Naive thymus-derived CD4-positive, alpha-beta T cell (primary cell): ENCODE measurements at regions not wholly inside any gene's neighbourhood (a gene's known extent, or its start where the extent isn't known, plus 50 kb on each side); places are given as distances from the start of the nearest gene placed in this dataset.

ENCODE experiments used
- ATAC-seq: fragments of 150-1000 bp; cut with Tn5 transposase; 2 replicates; pipeline ENCODE4 v1.10.0; 2021; ENCODE audit warnings: mild to moderate bottlenecking, moderate library complexity
- CTCF ChIA-PET: fragments of 350-600 bp; sonication (Branson Sonifier 250); formaldehyde crosslinking; loops from one replicate; lab custom pipeline; 2021; ENCODE audit warnings: antibody characterized with exemption; lab: Charles Lee
- POLR2A ChIA-PET: fragments of 350-600 bp; sonication (Branson Sonifier 250); formaldehyde crosslinking; loops from one replicate; lab custom pipeline; 2021; ENCODE audit warnings: antibody characterized with exemption, inconsistent platforms; lab: Charles Lee
- DNase-seq, 9 donors: peaks; one replicate each; pipeline versions ENCODE4 v3.0.0 to v3.0.0-alpha.2; 2020 to 2022; ENCODE audit warnings: mixed read lengths in 1 of 9
- H3K27ac ChIP-seq: one replicate; pipeline ENCODE4 v1.7.0; 2013; ENCODE audit warnings: mild to moderate bottlenecking, low read depth, low read length, moderate library complexity
- H3K27me3 ChIP-seq, 2 donors: one replicate each; pipeline ENCODE4 v1.7.0; 2013; ENCODE audit warnings: low read length in 2 of 2, mild to moderate bottlenecking in 2 of 2, moderate library complexity in 2 of 2; ENCODE audit not compliant: control insufficient read depth in 2 of 2, insufficient read depth in 2 of 2
- H3K36me3 ChIP-seq, 3 experiments: 1 replicate in 2 of 3; 2 replicates in 1 of 3; pipeline ENCODE4 v1.7.0; 2013; ENCODE audit warnings: low read length in 3 of 3, mild to moderate bottlenecking in 3 of 3, moderate library complexity in 1 of 3; ENCODE audit not compliant: insufficient read depth in 3 of 3, control insufficient read depth in 2 of 3
- H3K4me1 ChIP-seq, 2 donors: one replicate each; pipeline ENCODE4 v1.7.0; 2013; ENCODE audit warnings: low read length in 2 of 2, mild to moderate bottlenecking in 2 of 2, moderate library complexity in 1 of 2; ENCODE audit not compliant: control insufficient read depth in 2 of 2, insufficient read depth in 2 of 2
- H3K4me3 ChIP-seq: 2 replicates; pipeline ENCODE4 v1.7.0; 2013; ENCODE audit warnings: mild to moderate bottlenecking, low read length
- H3K9me3 ChIP-seq, 3 experiments: 1 replicate in 2 of 3; 2 replicates in 1 of 3; pipeline ENCODE4 v1.7.0; 2013; ENCODE audit warnings: low read length in 3 of 3; ENCODE audit not compliant: control insufficient read depth in 2 of 3
- H3K27ac Mint-ChIP-seq, 9 donors: one replicate each; pipeline ENCODE4 v1.8.0; 2020 to 2022; ENCODE audit warnings: mixed read lengths in 9 of 9, mild to moderate bottlenecking in 8 of 9, moderate library complexity in 5 of 9, inconsistent platforms in 2 of 9
- H3K27me3 Mint-ChIP-seq, 5 donors: one replicate each; pipeline ENCODE4 v1.8.0; 2021 to 2022; ENCODE audit warnings: mixed read lengths in 5 of 5, mild to moderate bottlenecking in 1 of 5
- H3K36me3 Mint-ChIP-seq, 5 donors: one replicate each; pipeline ENCODE4 v1.8.0; 2020 to 2022; ENCODE audit warnings: mixed read lengths in 5 of 5, mild to moderate bottlenecking in 3 of 5, inconsistent platforms in 1 of 5
- H3K4me1 Mint-ChIP-seq, 7 donors: one replicate each; pipeline ENCODE4 v1.8.0; 2020 to 2022; ENCODE audit warnings: mixed read lengths in 7 of 7, mild to moderate bottlenecking in 3 of 7, inconsistent platforms in 1 of 7
- H3K4me3 Mint-ChIP-seq, 10 donors: one replicate each; pipeline ENCODE4 v1.8.0; 2020 to 2022; ENCODE audit warnings: mild to moderate bottlenecking in 10 of 10, mixed read lengths in 10 of 10, moderate library complexity in 6 of 10, inconsistent platforms in 2 of 10
- H3K9me3 Mint-ChIP-seq, 11 donors: one replicate each; pipeline ENCODE4 v1.8.0; 2020 to 2022; ENCODE audit warnings: mixed read lengths in 11 of 11, mild to moderate bottlenecking in 4 of 11, inconsistent platforms in 1 of 11, moderate library complexity in 1 of 11
- intact Hi-C, 2 donors: fragments of 100-400 bp; cut with micrococcal nuclease; formaldehyde crosslinking; loops; one replicate each; pipeline ENCODE4 v1.15.1; 2023

GRCh38 chr13:84208246-84208910 is 326.1 kb upstream of the SLITRK1 start:
- intact Hi-C loops: no loop called here
- no peaks in the 10 kb centered on the region for H3K4me1 Mint-ChIP-seq

GRCh38 chr13:84207509-84207908 is 325.2 kb upstream of the SLITRK1 start:
- POLR2A ChIA-PET: no interaction called here
- H3K27me3 ChIP-seq: no peaks in the 10 kb centered on the region
- DNase-seq: no peak
- no peak for ATAC-seq
- Mint-ChIP-seq H3K4me1 (no peaks in the 10 kb centered on the region), H3K27me3 (no peaks in the 10 kb centered on the region), H3K27ac (no peak overlapping the region), H3K36me3 (no peaks in the 10 kb centered on the region), H3K9me3 (peaks cover 0 to 6% (median 0%) of the 10 kb centered on the region in 11 donors), H3K4me3 (no peak overlapping the region)
- CTCF ChIA-PET: no interaction called here
- H3K9me3 ChIP-seq: no peaks in the 10 kb centered on the region
- no peak overlapping the region for H3K27ac ChIP-seq
- H3K4me3 ChIP-seq: no peak overlapping the region
- intact Hi-C loops: no loop called here
- no peaks in the 10 kb centered on the region for H3K4me1 ChIP-seq
- no peaks in the 10 kb centered on the region for H3K36me3 ChIP-seq

More at GRCh38 chr13:84208246-84208910, 326.1 kb upstream of the SLITRK1 start:
- H3K9me3 Mint-ChIP-seq: peaks cover 0 to 6% (median 0%) of the 10 kb centered on the region in 11 donors
- no peaks in the 10 kb centered on the region for H3K36me3 Mint-ChIP-seq
- H3K4me3 ChIP-seq: no peak overlapping the region
- H3K4me3 Mint-ChIP-seq: no peak overlapping the region
- H3K36me3 ChIP-seq: no peaks in the 10 kb centered on the region
- H3K9me3 ChIP-seq: no peaks in the 10 kb centered on the region
- ChIA-PET POLR2A (no interaction called here), CTCF (no interaction called here)
- no peak for ATAC-seq
- no peak overlapping the region for H3K27ac Mint-ChIP-seq
- no peaks in the 10 kb centered on the region for H3K27me3 ChIP-seq
- no peaks in the 10 kb centered on the region for H3K4me1 ChIP-seq
- DNase-seq: no peak
- H3K27ac ChIP-seq: no peak overlapping the region
- no peaks in the 10 kb centered on the region for H3K27me3 Mint-ChIP-seq

DNA sequence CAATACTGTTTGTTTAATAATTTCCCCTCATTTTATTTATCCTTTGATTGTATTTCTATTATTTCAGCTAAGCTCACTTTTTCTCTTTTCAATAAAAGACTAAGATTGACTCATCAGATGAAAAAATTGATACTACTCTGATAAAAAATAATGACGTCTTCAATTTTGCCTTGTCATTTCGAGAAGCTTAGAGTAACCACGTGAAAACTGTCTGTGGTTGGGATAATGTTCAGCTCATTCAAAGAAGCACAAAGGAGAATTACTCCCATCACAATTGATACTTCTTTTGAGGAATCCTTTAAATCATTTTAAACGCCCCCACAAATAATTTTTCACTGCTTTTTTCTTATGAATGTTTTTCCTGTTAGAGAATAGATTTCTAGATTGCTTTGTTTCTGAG is 318.7 kb upstream of the SLITRK1 start:
- no peak for DNase-seq
- no peaks in the 10 kb centered on the region for H3K27me3 ChIP-seq
- no peaks in the 10 kb centered on the region for H3K36me3 ChIP-seq
- intact Hi-C loops: no loop called here
- no peak overlapping the region for H3K27ac ChIP-seq
- Mint-ChIP-seq H3K27ac (no peak overlapping the region), H3K36me3 (no peaks in the 10 kb centered on the region), H3K9me3 (peaks cover 0 to 11% (median 2%) of the 10 kb centered on the region in 11 donors), H3K4me1 (no peaks in the 10 kb centered on the region), H3K4me3 (no peak overlapping the region), H3K27me3 (no peaks in the 10 kb centered on the region)
- H3K9me3 ChIP-seq: no peaks in the 10 kb centered on the region
- no peaks in the 10 kb centered on the region for H3K4me1 ChIP-seq
- no peak for ATAC-seq
- POLR2A ChIA-PET: no interaction called here
- CTCF ChIA-PET: no interaction called here
- no peak overlapping the region for H3K4me3 ChIP-seq

GRCh38 chr13:84192125-84192524 is 309.9 kb upstream of the SLITRK1 start:
- Mint-ChIP-seq H3K27ac (no peak overlapping the region), H3K9me3 (peaks cover 0 to 12% (median 2%) of the 10 kb centered on the region in 11 donors), H3K36me3 (no peaks in the 10 kb centered on the region), H3K4me3 (no peak overlapping the region), H3K4me1 (peaks cover 0 to 3% (median 0%) of the 10 kb centered on the region in 7 donors), H3K27me3 (no peaks in the 10 kb centered on the region)
- no peaks in the 10 kb centered on the region for H3K36me3 ChIP-seq
- no peaks in the 10 kb centered on the region for H3K27me3 ChIP-seq
- intact Hi-C loops: no loop called here
- no peak overlapping the region for H3K4me3 ChIP-seq
- CTCF ChIA-PET: interaction anchor here (0.8 kb wide), 1 partner anchor 53 kb away, joined by 3 read pairs; no protein-coding TSS in a partner anchor
- no peak overlapping the region for H3K27ac ChIP-seq
- POLR2A ChIA-PET: no interaction called here
- no peak for ATAC-seq
- no peaks in the 10 kb centered on the region for H3K9me3 ChIP-seq
- no peak for DNase-seq
- no peaks in the 10 kb centered on the region for H3K4me1 ChIP-seq

GRCh38 chr13:84191139-84191538 is 308.9 kb upstream of the SLITRK1 start:
- DNase-seq: no peak
- intact Hi-C loops: no loop called here

GRCh38 chr13:84187626-84188025 is 305.4 kb upstream of the SLITRK1 start:
- H3K27me3 ChIP-seq: no peaks in the 10 kb centered on the region
- H3K36me3 ChIP-seq: no peaks in the 10 kb centered on the region
- ATAC-seq: no peak
- ChIA-PET POLR2A (no interaction called here), CTCF (no interaction called here)
- Mint-ChIP-seq H3K4me1 (peaks cover 0 to 1% (median 0%) of the 10 kb centered on the region in 7 donors), H3K27me3 (no peaks in the 10 kb centered on the region), H3K9me3 (peaks cover 0 to 9% (median 0%) of the 10 kb centered on the region in 11 donors), H3K36me3 (no peaks in the 10 kb centered on the region), H3K27ac (no peak overlapping the region), H3K4me3 (no peak overlapping the region)
- intact Hi-C loops: no loop called here
- H3K4me3 ChIP-seq: no peak overlapping the region
- H3K9me3 ChIP-seq: no peaks in the 10 kb centered on the region
- DNase-seq: no peak
- H3K4me1 ChIP-seq: no peaks in the 10 kb centered on the region
- H3K27ac ChIP-seq: no peak overlapping the region

More at GRCh38 chr13:84191139-84191538, 308.9 kb upstream of the SLITRK1 start:
- ChIA-PET CTCF (no interaction called here), POLR2A (no interaction called here)
- Histone ChIP-seq H3K36me3 (no peaks in the 10 kb centered on the region), H3K4me3 (no peak overlapping the region), H3K27ac (no peak overlapping the region), H3K27me3 (no peaks in the 10 kb centered on the region), H3K9me3 (no peaks in the 10 kb centered on the region), H3K4me1 (no peaks in the 10 kb centered on the region)
- Mint-ChIP-seq H3K36me3 (no peaks in the 10 kb centered on the region), H3K4me3 (no peak overlapping the region), H3K27ac (no peak overlapping the region), H3K9me3 (peaks cover 0 to 8% (median 0%) of the 10 kb centered on the region in 11 donors), H3K27me3 (no peaks in the 10 kb centered on the region), H3K4me1 (peaks cover 0 to 3% (median 0%) of the 10 kb centered on the region in 7 donors)
- ATAC-seq: no peak
